GM19452 (cell line): ENCODE measurements at regions not wholly inside any gene's neighbourhood (a gene's known extent, or its start where the extent isn't known, plus 50 kb on each side); places are given as distances from the start of the nearest gene placed in this dataset.
"Not testable (repeated sequence)": the region's sequence is repeated elsewhere in the genome, so short reads cannot be mapped to it uniquely, and the experiment has no call there.

ENCODE experiments used
- ATAC-seq: cut with Tn5 transposase; IDR thresholded peaks from one replicate; pipeline ENCODE4 v1.9.1; 2021; ENCODE audit not compliant: unreplicated experiment

- no peak for ATAC-seq
Measured at GRCh38 chr1:235059221-235059620, 69.4 kb downstream of the TOMM20 start.

- ATAC-seq: no peak
Measured at GRCh38 chr1:235058695-235059094, 69.9 kb downstream of the TOMM20 start.

GRCh38 chr1:235057385-235058306 is 71.0 kb downstream of the TOMM20 start:
- ATAC-seq: no peak

- no peak for ATAC-seq
Measured at GRCh38 chr1:235056937-235057336, 71.7 kb downstream of the TOMM20 start.

GRCh38 chr1:235054936-235055335 is 73.7 kb downstream of the TOMM20 start:
- ATAC-seq: no peak

- no peak for ATAC-seq
Measured at GRCh38 chr1:235054466-235054865, 74.2 kb downstream of the TOMM20 start.

GRCh38 chr1:235052067-235053008 is 76.3 kb downstream of the TOMM20 start:
- ATAC-seq: no peak

GRCh38 chr1:235051521-235051920 is 77.1 kb downstream of the TOMM20 start:
- ATAC-seq: no peak

- ATAC-seq: peak; percentile 49
Measured at GRCh38 chr1:235050911-235051360, 77.7 kb downstream of the TOMM20 start.

- ATAC-seq: not testable (repeated sequence)
Measured at GRCh38 chr1:235049716-235050378, 78.8 kb downstream of the TOMM20 start.

GRCh38 chr1:235049217-235049616 is 79.4 kb downstream of the TOMM20 start:
- ATAC-seq: no peak

- ATAC-seq: no peak
Measured at GRCh38 chr1:235047331-235047871, 81.2 kb downstream of the TOMM20 start.

- ATAC-seq: no peak
Measured at GRCh38 chr1:235045921-235046601, 82.6 kb downstream of the TOMM20 start.

- no peak for ATAC-seq
Measured at GRCh38 chr1:235045034-235045690, 83.5 kb downstream of the TOMM20 start.

- ATAC-seq: no peak
Measured at GRCh38 chr1:235043234-235043633, 85.4 kb downstream of the TOMM20 start.

GRCh38 chr1:235038701-235039100 is 89.9 kb downstream of the TOMM20 start:
- no peak for ATAC-seq

- ATAC-seq: no peak
Measured at GRCh38 chr1:235035928-235036327, 92.7 kb downstream of the TOMM20 start.

GRCh38 chr1:235030919-235031596 is 97.6 kb downstream of the TOMM20 start:
- no peak for ATAC-seq

GRCh38 chr1:235027862-235028250 is 100.8 kb downstream of the TOMM20 start:
- no peak for ATAC-seq
